ENCODE measurements at regions not wholly inside any gene's neighbourhood (a gene's known extent, or its start where the extent isn't known, plus 50 kb on each side); places are given as distances from the start of the nearest gene placed in this dataset.

- DNase-seq (ENCODE audit: low spot score) = peak; percentile 28
These were observed 55.1 kb upstream of the RGS4 start for GRCh38 chr1:163013826-163014600.

GRCh38 chr1:163006051-163006834, 62.9 kb upstream of the RGS4 start:
- DNase-seq (ENCODE audit: low spot score) = no peak

GRCh38 chr1:162997499-162998285, 71.5 kb upstream of the RGS4 start:
- DNase-seq (ENCODE audit: low spot score) = no peak

GRCh38 chr1:162996261-162996660, 72.9 kb upstream of the RGS4 start:
- no peak for DNase-seq (ENCODE audit: low spot score)

GRCh38 chr1:162994921-162995320, 74.2 kb upstream of the RGS4 start:
- DNase-seq (ENCODE audit: low spot score) = no peak

- no peak for DNase-seq (ENCODE audit: low spot score)
These were observed 75.3 kb upstream of the RGS4 start for GRCh38 chr1:162993846-162994245.

- DNase-seq (ENCODE audit: low spot score) = no peak
These were observed 76.2 kb upstream of the RGS4 start for GRCh38 chr1:162992945-162993344.

- no peak for DNase-seq (ENCODE audit: low spot score)
These were observed 77.7 kb upstream of the RGS4 start for GRCh38 chr1:162991444-162991843.

GRCh38 chr1:162990665-162991064, 78.5 kb upstream of the RGS4 start:
- DNase-seq (ENCODE audit: low spot score) = no peak

- peak; percentile 6 for DNase-seq (ENCODE audit: low spot score)
These were observed 80.3 kb upstream of the RGS4 start for GRCh38 chr1:162988869-162989268.

GRCh38 chr1:162987866-162988265, 81.3 kb upstream of the RGS4 start:
- no peak for DNase-seq (ENCODE audit: low spot score)

GRCh38 chr1:162985816-162986435, 83.2 kb upstream of the RGS4 start:
- no peak for DNase-seq (ENCODE audit: low spot score)

GRCh38 chr1:162984699-162985098, 84.5 kb upstream of the RGS4 start:
- DNase-seq (ENCODE audit: low spot score) = no peak

- no peak for DNase-seq (ENCODE audit: low spot score)
These were observed 85.3 kb upstream of the RGS4 start for GRCh38 chr1:162983671-162984425.

GRCh38 chr1:162982364-162982763, 86.8 kb upstream of the RGS4 start:
- DNase-seq (ENCODE audit: low spot score) = no peak

GRCh38 chr1:162977944-162978568, 91.1 kb upstream of the RGS4 start:
- DNase-seq (ENCODE audit: low spot score) = no peak

- DNase-seq (ENCODE audit: low spot score) = no peak
These were observed 92.5 kb upstream of the RGS4 start for GRCh38 chr1:162976628-162977027.

GRCh38 chr1:162974810-162975209, 94.4 kb upstream of the RGS4 start:
- no peak for DNase-seq (ENCODE audit: low spot score)

GRCh38 chr1:162973381-162973795, 95.8 kb upstream of the RGS4 start:
- no peak for DNase-seq (ENCODE audit: low spot score)

- DNase-seq (ENCODE audit: low spot score) = no peak
These were observed 96.4 kb upstream of the RGS4 start for GRCh38 chr1:162972773-162973172.

- DNase-seq (ENCODE audit: low spot score) = no peak
These were observed 99.1 kb upstream of the RGS4 start for GRCh38 chr1:162970021-162970420.
